PC-3 (cell line): ENCODE measurements at regions not wholly inside any gene's neighbourhood (a gene's known extent, or its start where the extent isn't known, plus 50 kb on each side); places are given as distances from the start of the nearest gene placed in this dataset.

Source experiments
- CTCF ChIP-seq: fragments of 300-600 bp; sonication (generic); conservative IDR thresholded peaks from 2 replicates; pipeline ENCODE4 v1.5.1; 2017; ENCODE audit warnings: antibody characterized with exemption, low read depth, mild to moderate bottlenecking, low read length
- EZH2 ChIP-seq: fragments of 300-600 bp; sonication (generic); IDR thresholded peaks from one replicate; pipeline ENCODE4 v1.6.1; 2017; ENCODE audit warnings: antibody characterized with exemption, mild to moderate bottlenecking, low read length; ENCODE audit not compliant: unreplicated experiment

DNA sequence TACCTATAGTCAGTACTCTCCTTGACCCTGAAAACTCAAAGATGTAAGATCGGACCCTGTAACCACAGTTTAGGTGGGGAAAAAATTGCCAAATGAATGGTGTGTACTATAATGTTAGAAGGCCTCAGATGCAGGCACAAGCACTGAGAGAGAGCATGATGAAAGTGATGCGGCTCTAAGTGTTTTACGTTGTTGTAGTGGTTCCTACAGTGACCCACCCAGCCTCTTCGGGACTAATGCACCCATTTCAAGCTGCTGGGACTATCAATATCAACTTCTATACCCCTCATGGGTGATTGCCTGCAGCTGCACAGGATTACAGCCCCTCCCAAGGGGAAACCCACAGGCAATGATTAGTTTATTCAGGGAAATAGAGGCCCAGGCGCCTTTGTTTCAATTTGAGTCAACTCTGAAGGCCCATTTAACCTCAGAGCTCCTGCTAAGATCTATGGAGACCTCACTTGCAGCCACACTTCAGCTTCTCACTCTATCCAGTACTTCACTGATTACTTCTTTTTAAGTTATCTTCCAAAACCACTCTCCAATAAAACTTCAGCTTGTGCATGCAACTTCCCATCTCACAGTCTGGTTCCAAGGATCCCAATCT is 340.7 kb downstream of the NR2F1-AS1 start:
- TF ChIP-seq EZH2 (no peak), CTCF (no peak)
